BE2C (cell line): ENCODE measurements at regions not wholly inside any gene's neighbourhood (a gene's known extent, or its start where the extent isn't known, plus 50 kb on each side); places are given as distances from the start of the nearest gene placed in this dataset.

ENCODE experiments used
- DNase-seq: peaks from one replicate; pipeline ENCODE4 v3.0.0-alpha.2; 2020
- H3K27me3 ChIP-seq: fragments of 250-450 bp; sonication (Bioruptor Pico); 2 replicates; pipeline ENCODE4 v1.5.1; 2020; ENCODE audit warnings: mild to moderate bottlenecking
- H3K36me3 ChIP-seq: fragments of 250-450 bp; sonication (Bioruptor Pico); 2 replicates; pipeline ENCODE4 v1.5.1; 2020; ENCODE audit warnings: mild to moderate bottlenecking
- H3K4me1 ChIP-seq: fragments of 250-450 bp; sonication (Bioruptor Pico); 2 replicates; pipeline ENCODE4 v1.5.1; 2020
- H3K4me3 ChIP-seq: 2 replicates; pipeline ENCODE4 v1.5.1; 2011; ENCODE audit warnings: low read depth, low read length
- H3K9me3 ChIP-seq: fragments of 250-450 bp; sonication (Bioruptor Pico); 2 replicates; pipeline ENCODE4 v1.5.1; 2020
- CTCF ChIP-seq: IDR thresholded peaks from 2 replicates; pipeline ENCODE4 v1.5.1; 2012; ENCODE audit warnings: mild to moderate bottlenecking, low read depth, low read length

GRCh38 chr6:93165850-93166430 is 253.4 kb downstream of the EPHA7 start:
- Histone ChIP-seq H3K27me3 (no peaks in the 10 kb centered on the region), H3K9me3 (no peaks in the 10 kb centered on the region), H3K4me1 (no peaks in the 10 kb centered on the region), H3K36me3 (no peaks in the 10 kb centered on the region), H3K4me3 (no peak overlapping the region)
- no peak for DNase-seq
- no peak for TF ChIP-seq CTCF

- DNase-seq = no peak
- Histone ChIP-seq H3K4me1 (no peaks in the 10 kb centered on the region), H3K9me3 (no peaks in the 10 kb centered on the region), H3K27me3 (no peaks in the 10 kb centered on the region), H3K4me3 (no peak overlapping the region), H3K36me3 (no peaks in the 10 kb centered on the region)
- no peak for TF ChIP-seq CTCF
These were observed 254.6 kb downstream of the EPHA7 start for GRCh38 chr6:93164781-93165180.

GRCh38 chr6:93163146-93163545 is 256.2 kb downstream of the EPHA7 start:
- Histone ChIP-seq H3K9me3 (no peaks in the 10 kb centered on the region), H3K36me3 (no peaks in the 10 kb centered on the region), H3K27me3 (no peaks in the 10 kb centered on the region), H3K4me3 (no peak overlapping the region), H3K4me1 (no peaks in the 10 kb centered on the region)
- no peak for TF ChIP-seq CTCF
- no peak for DNase-seq

GRCh38 chr6:93139408-93140081 is 279.8 kb downstream of the EPHA7 start:
- no peak for DNase-seq
- Histone ChIP-seq H3K4me1 (no peaks in the 10 kb centered on the region), H3K4me3 (no peak overlapping the region), H3K27me3 (no peaks in the 10 kb centered on the region), H3K9me3 (no peaks in the 10 kb centered on the region), H3K36me3 (no peaks in the 10 kb centered on the region)
- no peak for TF ChIP-seq CTCF

- no peaks in the 10 kb centered on the region for H3K4me1 ChIP-seq
- TF ChIP-seq CTCF = no peak
- no peak overlapping the region for H3K4me3 ChIP-seq
- no peaks in the 10 kb centered on the region for H3K9me3 ChIP-seq
- no peaks in the 10 kb centered on the region for H3K27me3 ChIP-seq
- no peaks in the 10 kb centered on the region for H3K36me3 ChIP-seq
- no peak for DNase-seq
These were observed 283.2 kb downstream of the EPHA7 start for GRCh38 chr6:93136111-93136510.

- H3K36me3 ChIP-seq = no peaks in the 10 kb centered on the region
- no peaks in the 10 kb centered on the region for H3K4me1 ChIP-seq
- DNase-seq = no peak
- H3K27me3 ChIP-seq = no peaks in the 10 kb centered on the region
- no peak for TF ChIP-seq CTCF
- no peak overlapping the region for H3K4me3 ChIP-seq
- peaks cover 2% of the 10 kb centered on the region; the same call in 1 of the 2 replicates for H3K9me3 ChIP-seq
These were observed 295.2 kb downstream of the EPHA7 start for GRCh38 chr6:93124006-93124632.
